B cell (primary cell): ENCODE measurements at regions not wholly inside any gene's neighbourhood (a gene's known extent, or its start where the extent isn't known, plus 50 kb on each side); places are given as distances from the start of the nearest gene placed in this dataset.

Experiments
- ATAC-seq: fragments of 200-7000 bp; cut with Tn5 transposase; one replicate; pipeline ENCODE4 v1.10.0; 2021; ENCODE audit warnings: low read depth, mild to moderate bottlenecking, moderate number of reproducible peaks, moderate library complexity
- CTCF ChIA-PET: fragments of 350-600 bp; sonication (Branson Sonifier 250); formaldehyde crosslinking; loops from one replicate; lab custom pipeline; 2021; ENCODE audit warnings: antibody characterized with exemption, inconsistent platforms; lab: Charles Lee
- POLR2A ChIA-PET: fragments of 350-600 bp; sonication (Branson Sonifier 250); formaldehyde crosslinking; loops from one replicate; lab custom pipeline; 2021; ENCODE audit warnings: antibody characterized with exemption; lab: Charles Lee
- DNase-seq: peaks from one replicate; pipeline ENCODE4 v3.0.0; 2013
- H2AFZ ChIP-seq: 2 replicates; pipeline ENCODE4 v1.6.1; 2012; ENCODE audit warnings: mild to moderate bottlenecking, low read depth, low read length; ENCODE audit not compliant: insufficient read depth, poor library complexity, severe bottlenecking
- H3K27ac ChIP-seq, 2 donors: 1 replicate in 1 of 2; 2 replicates in 1 of 2; pipeline ENCODE4 v1.5.1; 2012 to 2013; ENCODE audit warnings: low read length in 2 of 2, mild to moderate bottlenecking in 2 of 2, moderate library complexity in 1 of 2
- H3K27me3 ChIP-seq, 4 experiments: fragments of 200-600 bp in 1 of 4; sonication (generic) in 1 of 4; replicated peaks in 1 of 4; 1 replicate in 2 of 4; 2 replicates in 2 of 4; pipeline versions ENCODE4 v1.6.1 to v1.7.0; 2013 to 2016; ENCODE audit warnings: low read length in 3 of 4, mild to moderate bottlenecking in 2 of 4, mixed read lengths in 1 of 4, moderate library complexity in 1 of 4; ENCODE audit not compliant: insufficient read depth in 4 of 4, control insufficient read depth in 3 of 4; ENCODE audit errors: control extremely low read depth in 1 of 4
- H3K36me3 ChIP-seq, 2 experiments: replicated peaks in 1 of 2; 1 replicate in 1 of 2; 2 replicates in 1 of 2; pipeline versions ENCODE4 v1.6.1 to v1.7.1; 2013; ENCODE audit warnings: low read length in 1 of 2; ENCODE audit not compliant: insufficient read depth in 2 of 2, control insufficient read depth in 1 of 2; ENCODE audit errors: control extremely low read depth in 1 of 2, extremely low read depth in 1 of 2
- H3K4me1 ChIP-seq, 2 donors: fragments of 200-600 bp in 1 of 2; sonication (generic) in 1 of 2; 1 replicate in 1 of 2; 2 replicates in 1 of 2; pipeline versions ENCODE4 v1.5.1 to v1.6.1; 2013 to 2017; ENCODE audit warnings: low read length in 2 of 2; ENCODE audit not compliant: control insufficient read depth in 2 of 2, insufficient read depth in 2 of 2
- H3K4me2 ChIP-seq: replicated peaks from 2 replicates; pipeline ENCODE3; 2012; ENCODE audit warnings: mild to moderate bottlenecking, low read depth, low read length; ENCODE audit not compliant: poor library complexity, severe bottlenecking
- H3K4me3 ChIP-seq, 5 experiments: fragments of 200-600 bp in 1 of 5; sonication (generic) in 1 of 5; 1 replicate in 3 of 5; 2 replicates in 2 of 5; pipeline versions ENCODE4 v1.5.1 to v1.7.0; 2011 to 2016; ENCODE audit warnings: low read length in 4 of 5, mild to moderate bottlenecking in 4 of 5, low read depth in 2 of 5, control low read depth in 1 of 5, moderate library complexity in 1 of 5; ENCODE audit not compliant: insufficient read depth in 1 of 5; ENCODE audit errors: control extremely low read depth in 1 of 5, extremely low read depth in 1 of 5
- H3K79me2 ChIP-seq: fragments of 200-600 bp; sonication (generic); one replicate; pipeline ENCODE4 v1.6.0; 2016; ENCODE audit warnings: low read length; ENCODE audit not compliant: control insufficient read depth, insufficient read depth
- H3K9ac ChIP-seq: fragments of 200-600 bp; sonication (generic); 2 replicates; pipeline ENCODE4 v1.6.1; 2017; ENCODE audit warnings: mild to moderate bottlenecking, low read length, moderate library complexity
- H3K9me3 ChIP-seq, 3 donors: one replicate each; pipeline versions ENCODE4 v1.6.1 to v1.7.1; 2013; ENCODE audit warnings: low read length in 2 of 3; ENCODE audit not compliant: control insufficient read depth in 2 of 3, insufficient read depth in 1 of 3; ENCODE audit errors: control extremely low read depth in 1 of 3
- H4K20me1 ChIP-seq: 2 replicates; pipeline ENCODE4 v1.6.0; 2012; ENCODE audit warnings: mild to moderate bottlenecking, low read length; ENCODE audit not compliant: insufficient read depth, control insufficient read depth, poor library complexity, severe bottlenecking
- H3K27ac Mint-ChIP-seq: one replicate; pipeline ENCODE4 v1.8.0; 2021; ENCODE audit warnings: mixed read lengths
- H3K27me3 Mint-ChIP-seq: one replicate; pipeline ENCODE4 v1.8.0; 2021; ENCODE audit warnings: mixed read lengths
- H3K4me1 Mint-ChIP-seq: one replicate; pipeline ENCODE4 v1.8.0; 2021; ENCODE audit warnings: mixed read lengths
- H3K4me3 Mint-ChIP-seq: one replicate; pipeline ENCODE4 v1.8.0; 2021; ENCODE audit warnings: mixed read lengths
- H3K9me3 Mint-ChIP-seq: one replicate; pipeline ENCODE4 v1.8.0; 2022; ENCODE audit warnings: mixed read lengths; ENCODE audit not compliant: insufficient read depth
- EZH2 ChIP-seq: IDR thresholded peaks from 2 replicates; pipeline ENCODE4 v1.6.1; 2012; ENCODE audit warnings: borderline replicate concordance, low read depth, mild to moderate bottlenecking, moderate library complexity, low read length; ENCODE audit not compliant: insufficient read depth, poor library complexity, severe bottlenecking
- WGBS: methylation state at CpG from one replicate; pipeline ENCODE4 v1.1.5; 2013; ENCODE audit warnings: missing lambda C conversion rate; ENCODE audit not compliant: insufficient coverage; 5-methylcytosine and 5-hydroxymethylcytosine counted together
- intact Hi-C: fragments of 100-400 bp; cut with micrococcal nuclease; formaldehyde crosslinking; loops from one replicate; pipeline ENCODE4 v1.10.0; 2022
- TF ChIP-seq, protein P1 (sequence below): fragments of 200-600 bp; IDR thresholded peaks from one replicate; pipeline ENCODE4 v1.8.0; 2022; ENCODE audit warnings: antibody characterized with exemption, mild to moderate bottlenecking

DNA sequence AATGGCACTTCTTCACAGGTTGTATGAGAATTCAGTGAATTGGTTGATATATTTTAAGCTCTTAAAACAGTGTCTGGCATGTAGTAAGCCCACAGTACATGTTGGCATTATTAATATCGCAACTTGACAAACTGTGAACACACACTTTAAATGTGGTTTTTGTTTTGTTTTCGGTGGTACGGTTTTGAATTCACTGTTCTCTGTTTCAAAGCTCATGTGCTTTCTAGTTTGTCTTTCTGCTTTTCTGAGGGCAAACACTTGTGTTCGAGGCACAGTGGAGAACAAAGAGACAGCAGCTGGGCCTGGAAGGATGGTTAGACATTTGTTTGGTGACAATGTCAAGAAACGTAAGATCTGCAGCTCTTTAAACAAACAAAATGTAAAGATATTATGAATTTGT is 276.5 kb upstream of the MC4R start:
- no peak overlapping the region for H2AFZ ChIP-seq
- no peak overlapping the region for H3K9ac ChIP-seq
- Mint-ChIP-seq H3K9me3 (no peaks in the 10 kb centered on the region), H3K4me3 (no peak overlapping the region), H3K27me3 (no peaks in the 10 kb centered on the region), H3K4me1 (no peaks in the 10 kb centered on the region), H3K27ac (no peak overlapping the region)
- TF ChIP-seq, protein P1, sequence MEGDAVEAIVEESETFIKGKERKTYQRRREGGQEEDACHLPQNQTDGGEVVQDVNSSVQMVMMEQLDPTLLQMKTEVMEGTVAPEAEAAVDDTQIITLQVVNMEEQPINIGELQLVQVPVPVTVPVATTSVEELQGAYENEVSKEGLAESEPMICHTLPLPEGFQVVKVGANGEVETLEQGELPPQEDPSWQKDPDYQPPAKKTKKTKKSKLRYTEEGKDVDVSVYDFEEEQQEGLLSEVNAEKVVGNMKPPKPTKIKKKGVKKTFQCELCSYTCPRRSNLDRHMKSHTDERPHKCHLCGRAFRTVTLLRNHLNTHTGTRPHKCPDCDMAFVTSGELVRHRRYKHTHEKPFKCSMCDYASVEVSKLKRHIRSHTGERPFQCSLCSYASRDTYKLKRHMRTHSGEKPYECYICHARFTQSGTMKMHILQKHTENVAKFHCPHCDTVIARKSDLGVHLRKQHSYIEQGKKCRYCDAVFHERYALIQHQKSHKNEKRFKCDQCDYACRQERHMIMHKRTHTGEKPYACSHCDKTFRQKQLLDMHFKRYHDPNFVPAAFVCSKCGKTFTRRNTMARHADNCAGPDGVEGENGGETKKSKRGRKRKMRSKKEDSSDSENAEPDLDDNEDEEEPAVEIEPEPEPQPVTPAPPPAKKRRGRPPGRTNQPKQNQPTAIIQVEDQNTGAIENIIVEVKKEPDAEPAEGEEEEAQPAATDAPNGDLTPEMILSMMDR: no peak
- TF ChIP-seq EZH2: no peak
- ChIA-PET POLR2A (no interaction called here), CTCF (interaction anchor here (0.5 kb wide), 1 partner anchor 1054 kb away, joined by 3 read pairs; no protein-coding TSS in a partner anchor)
- H3K4me1 ChIP-seq: no peaks in the 10 kb centered on the region
- 70% methylated on average over 3 of the region's 5 CpGs for WGBS
- H3K27ac ChIP-seq: no peak overlapping the region
- intact Hi-C loops: no loop called here
- H4K20me1 ChIP-seq: no peaks in the 10 kb centered on the region
- no peaks in the 10 kb centered on the region for H3K79me2 ChIP-seq
- no peaks in the 10 kb centered on the region for H3K9me3 ChIP-seq
- no peaks in the 10 kb centered on the region for H3K36me3 ChIP-seq
- ATAC-seq (no peak), DNase-seq (no peak)
- no peak overlapping the region for H3K4me2 ChIP-seq
- no peaks in the 10 kb centered on the region for H3K27me3 ChIP-seq
- no peak overlapping the region for H3K4me3 ChIP-seq

DNA sequence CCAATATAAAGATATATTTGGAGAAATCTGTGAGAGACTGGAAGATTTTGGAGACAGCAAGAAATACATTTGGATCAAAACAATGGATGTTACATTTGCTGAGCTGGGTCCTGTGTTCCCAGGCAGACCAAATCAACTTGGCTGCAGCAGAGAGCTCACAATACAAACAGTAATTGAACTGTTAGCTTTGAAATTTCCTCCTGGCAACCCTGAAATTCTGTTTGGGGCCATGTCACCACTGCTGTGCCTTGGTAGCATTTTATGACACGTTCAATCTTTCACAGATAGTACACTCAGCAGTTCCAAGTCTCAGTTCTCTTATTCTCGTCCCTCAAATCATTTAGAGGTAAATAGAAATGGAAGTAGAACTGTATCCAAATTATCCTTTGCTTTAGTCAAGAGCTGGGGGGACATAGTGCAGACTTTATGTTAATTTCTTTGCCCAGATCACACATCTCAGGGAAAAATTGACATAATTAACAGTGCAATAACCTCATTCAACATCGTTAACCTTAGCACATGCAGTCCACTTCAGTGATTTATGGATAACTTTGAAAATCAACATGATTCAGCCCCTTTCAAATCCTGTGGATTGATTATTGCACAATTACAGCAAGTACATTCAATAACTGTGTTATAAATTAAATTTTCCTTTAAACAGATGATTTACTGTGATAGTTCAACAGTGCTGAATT is 277.4 kb upstream of the MC4R start:
- H3K4me3 Mint-ChIP-seq: no peak overlapping the region
- POLR2A ChIA-PET: no interaction called here
- ATAC-seq: no peak

More for the DNA sequence above, 277.4 kb upstream of the MC4R start:
- Mint-ChIP-seq H3K9me3 (no peaks in the 10 kb centered on the region), H3K27ac (no peak overlapping the region), H3K4me1 (no peaks in the 10 kb centered on the region), H3K27me3 (no peaks in the 10 kb centered on the region)
- no peak overlapping the region for H3K27ac ChIP-seq
- H3K4me1 ChIP-seq: no peaks in the 10 kb centered on the region
- H3K9me3 ChIP-seq: no peaks in the 10 kb centered on the region
- no peaks in the 10 kb centered on the region for H3K79me2 ChIP-seq
- H3K27me3 ChIP-seq: no peaks in the 10 kb centered on the region
- CTCF ChIA-PET: no interaction called here
- H3K4me2 ChIP-seq: no peak overlapping the region
- H3K36me3 ChIP-seq: no peaks in the 10 kb centered on the region
- no peak overlapping the region for H3K4me3 ChIP-seq
- H2AFZ ChIP-seq: no peak overlapping the region
- no peaks in the 10 kb centered on the region for H4K20me1 ChIP-seq
- no peak overlapping the region for H3K9ac ChIP-seq
- no peak for DNase-seq
- TF ChIP-seq EZH2: no peak
- intact Hi-C loops: no loop called here
- no CpG with 5 or more reads among the region's 3 CpGs for WGBS
